GM19328 (cell line): ENCODE measurements at regions not wholly inside any gene's neighbourhood (a gene's known extent, or its start where the extent isn't known, plus 50 kb on each side); places are given as distances from the start of the nearest gene placed in this dataset.
"Not testable (repeated sequence)": the region's sequence is repeated elsewhere in the genome, so short reads cannot be mapped to it uniquely, and the experiment has no call there.

ENCODE experiments used
- ATAC-seq: cut with Tn5 transposase; IDR thresholded peaks from one replicate; pipeline ENCODE4 v1.9.1; 2021; ENCODE audit warnings: mild to moderate bottlenecking, moderate library complexity; ENCODE audit not compliant: unreplicated experiment

- no peak for ATAC-seq
These were observed 113.4 kb upstream of the MSX2 start for GRCh38 chr5:174610968-174611367.

- no peak for ATAC-seq
These were observed 111.7 kb upstream of the MSX2 start for GRCh38 chr5:174612686-174613085.

GRCh38 chr5:174614500-174615135 is 109.8 kb upstream of the MSX2 start:
- no peak for ATAC-seq

- ATAC-seq: no peak
These were observed 108.3 kb upstream of the MSX2 start for GRCh38 chr5:174616036-174616435.

- no peak for ATAC-seq
These were observed 107.1 kb upstream of the MSX2 start for GRCh38 chr5:174617285-174617684.

- no peak for ATAC-seq
These were observed 106.5 kb upstream of the MSX2 start for GRCh38 chr5:174617910-174618309.

- no peak for ATAC-seq
These were observed 105.8 kb upstream of the MSX2 start for GRCh38 chr5:174618589-174618988.

GRCh38 chr5:174622067-174622466 is 102.3 kb upstream of the MSX2 start:
- ATAC-seq: no peak

GRCh38 chr5:174623018-174623417 is 101.4 kb upstream of the MSX2 start:
- ATAC-seq: no peak

- no peak for ATAC-seq
These were observed 100.9 kb upstream of the MSX2 start for GRCh38 chr5:174623433-174624019.

- ATAC-seq: no peak
These were observed 99.5 kb upstream of the MSX2 start for GRCh38 chr5:174624733-174625522.

- ATAC-seq: no peak
These were observed 98.6 kb upstream of the MSX2 start for GRCh38 chr5:174625591-174626350.

GRCh38 chr5:174626369-174626920 is 97.9 kb upstream of the MSX2 start:
- no peak for ATAC-seq

- no peak for ATAC-seq
These were observed 88.3 kb upstream of the MSX2 start for GRCh38 chr5:174636094-174636493.

GRCh38 chr5:174642816-174643405 is 81.5 kb upstream of the MSX2 start:
- ATAC-seq: no peak

GRCh38 chr5:174644436-174644835 is 79.9 kb upstream of the MSX2 start:
- ATAC-seq: no peak

GRCh38 chr5:174644923-174645322 is 79.5 kb upstream of the MSX2 start:
- ATAC-seq: no peak

GRCh38 chr5:174645677-174646076 is 78.7 kb upstream of the MSX2 start:
- ATAC-seq: no peak

GRCh38 chr5:174648618-174649017 is 75.8 kb upstream of the MSX2 start:
- not testable (repeated sequence) for ATAC-seq

GRCh38 chr5:174649391-174649790 is 75.0 kb upstream of the MSX2 start:
- no peak for ATAC-seq

GRCh38 chr5:174654442-174654841 is 69.9 kb upstream of the MSX2 start:
- no peak for ATAC-seq
